SK-N-SH treated with all-trans-retinoic acid at 6 μM for 48 hours (cell line): ENCODE measurements at regions not wholly inside any gene's neighbourhood (a gene's known extent, or its start where the extent isn't known, plus 50 kb on each side); places are given as distances from the start of the nearest gene placed in this dataset.

Source experiments
- ATAC-seq: fragments of 200-7000 bp; cut with Tn5 transposase; 3 replicates; pipeline ENCODE4 v1.9.1; 2020; ENCODE audit warnings: mild to moderate bottlenecking, moderate library complexity
- ARNTL ChIP-seq: fragments of 450-650 bp; formaldehyde crosslinking; IDR thresholded peaks from 2 replicates; pipeline ENCODE4 v1.5.0; 2020; ENCODE audit warnings: low read depth, mild to moderate bottlenecking, moderate library complexity, borderline replicate concordance
- BACH2 ChIP-seq: fragments of 250-450 bp; sonication (Bioruptor Pico); IDR thresholded peaks from 2 replicates; pipeline ENCODE4 v1.9.0; 2021; ENCODE audit warnings: mild to moderate bottlenecking, borderline replicate concordance
- CSDC2 ChIP-seq: fragments of 250-450 bp; sonication (Bioruptor Pico); IDR thresholded peaks from 2 replicates; pipeline ENCODE4 v1.5.0; 2020; ENCODE audit warnings: mild to moderate bottlenecking, moderate library complexity
- ESRRG ChIP-seq: fragments of 250-450 bp; sonication (Bioruptor Pico); IDR thresholded peaks from 2 replicates; pipeline ENCODE4 v1.6.1; 2021; ENCODE audit warnings: mild to moderate bottlenecking
- ISL1 ChIP-seq: fragments of 250-450 bp; sonication (Bioruptor Pico); IDR thresholded peaks from 2 replicates; pipeline ENCODE4 v2.1.2; 2022; ENCODE audit warnings: mild to moderate bottlenecking, moderate library complexity
- OSR1 ChIP-seq: fragments of 250-450 bp; sonication (Bioruptor Pico); IDR thresholded peaks from 2 replicates; pipeline ENCODE4 v1.8.0; 2022; ENCODE audit warnings: moderate library complexity, mild to moderate bottlenecking, inconsistent platforms
- PPARA ChIP-seq: fragments of 250-450 bp; sonication (Bioruptor Pico); IDR thresholded peaks from 2 replicates; pipeline ENCODE4 v1.5.0; 2020; ENCODE audit warnings: mild to moderate bottlenecking, borderline replicate concordance
- RARB ChIP-seq: fragments of 250-450 bp; sonication (Bioruptor Pico); IDR thresholded peaks from 2 replicates; pipeline ENCODE4 v1.8.0; 2021; ENCODE audit warnings: mild to moderate bottlenecking, moderate library complexity
- SNAI2 ChIP-seq: fragments of 250-450 bp; sonication (Bioruptor Pico); IDR thresholded peaks from 2 replicates; pipeline ENCODE4 v1.5.0; 2020; ENCODE audit warnings: mild to moderate bottlenecking, moderate library complexity
- TCF4 ChIP-seq: fragments of 250-450 bp; sonication (Bioruptor Pico); IDR thresholded peaks from 2 replicates; pipeline ENCODE4 v1.8.0; 2021; ENCODE audit warnings: mild to moderate bottlenecking, moderate library complexity, borderline replicate concordance
- TOX ChIP-seq: fragments of 250-450 bp; sonication (Bioruptor Pico); IDR thresholded peaks from 2 replicates; pipeline ENCODE4 v1.8.0; 2021; ENCODE audit warnings: mild to moderate bottlenecking, moderate library complexity, borderline replicate concordance
- ZC3H10 ChIP-seq: fragments of 250-450 bp; sonication (Bioruptor Pico); IDR thresholded peaks from 2 replicates; pipeline ENCODE4 v1.5.1; 2021; ENCODE audit warnings: mild to moderate bottlenecking, moderate library complexity
- ZFP30 ChIP-seq: fragments of 450-650 bp; formaldehyde crosslinking; IDR thresholded peaks from 2 replicates; pipeline ENCODE4 v1.5.0; 2022; ENCODE audit warnings: mild to moderate bottlenecking, moderate library complexity
- ZNF565 ChIP-seq: fragments of 450-650 bp; formaldehyde crosslinking; conservative IDR thresholded peaks from 2 replicates; pipeline ENCODE4 v1.5.0; 2020; ENCODE audit warnings: low read depth, mild to moderate bottlenecking, moderate library complexity
- ZNF70 ChIP-seq: fragments of 450-650 bp; formaldehyde crosslinking; IDR thresholded peaks from 2 replicates; pipeline ENCODE4 v1.5.0; 2020; ENCODE audit warnings: mild to moderate bottlenecking, moderate library complexity
- ZNF8 ChIP-seq: fragments of 450-650 bp; formaldehyde crosslinking; IDR thresholded peaks from 2 replicates; pipeline ENCODE4 v1.5.0; 2020; ENCODE audit warnings: mild to moderate bottlenecking, moderate library complexity
- TF ChIP-seq, protein P1 (sequence below): fragments of 250-450 bp; sonication (Bioruptor Pico); IDR thresholded peaks from 2 replicates; pipeline ENCODE4 v1.5.1; 2021; ENCODE audit warnings: mild to moderate bottlenecking, moderate library complexity
- TF ChIP-seq, protein P2 (sequence below): fragments of 250-450 bp; sonication (Bioruptor Pico); IDR thresholded peaks from 2 replicates; pipeline ENCODE4 v1.8.0; 2021; ENCODE audit warnings: low read depth, mild to moderate bottlenecking, moderate library complexity, borderline replicate concordance
- TF ChIP-seq, protein P3 (sequence below): fragments of 250-450 bp; sonication (Bioruptor Pico); IDR thresholded peaks from 2 replicates; pipeline ENCODE4 v1.5.1; 2020; ENCODE audit warnings: low read depth, mild to moderate bottlenecking, moderate library complexity
- TF ChIP-seq, protein P4 (sequence below): fragments of 250-450 bp; sonication (Bioruptor Pico); IDR thresholded peaks from 2 replicates; pipeline ENCODE4 v1.8.0; 2020; ENCODE audit warnings: mild to moderate bottlenecking, moderate library complexity, borderline replicate concordance

DNA sequence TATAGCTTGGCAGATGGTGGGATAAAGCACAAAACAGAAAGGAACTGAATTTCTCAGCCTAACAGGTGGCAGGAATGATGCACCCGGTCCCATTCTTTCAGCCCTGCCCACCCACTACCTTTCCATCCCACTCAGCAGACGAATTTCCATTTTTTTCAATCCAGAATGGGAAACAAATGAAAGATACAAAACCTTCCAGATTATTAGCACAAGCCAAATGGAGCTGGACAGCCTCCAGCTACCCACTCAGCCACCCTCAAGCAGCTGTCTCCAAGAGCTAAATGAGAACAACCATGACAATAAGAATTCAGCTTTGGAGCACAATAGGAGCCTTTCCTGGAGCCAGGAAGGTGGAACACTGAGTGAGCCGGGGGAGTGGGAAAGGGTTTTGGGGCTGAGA lies 96.3 kb upstream of the ST6GALNAC5 start:
- ATAC-seq = no peak
- TF ChIP-seq CSDC2 = no peak
- TF ChIP-seq ISL1 (CRISPR knock-in tag) = peak; percentile 66

DNA sequence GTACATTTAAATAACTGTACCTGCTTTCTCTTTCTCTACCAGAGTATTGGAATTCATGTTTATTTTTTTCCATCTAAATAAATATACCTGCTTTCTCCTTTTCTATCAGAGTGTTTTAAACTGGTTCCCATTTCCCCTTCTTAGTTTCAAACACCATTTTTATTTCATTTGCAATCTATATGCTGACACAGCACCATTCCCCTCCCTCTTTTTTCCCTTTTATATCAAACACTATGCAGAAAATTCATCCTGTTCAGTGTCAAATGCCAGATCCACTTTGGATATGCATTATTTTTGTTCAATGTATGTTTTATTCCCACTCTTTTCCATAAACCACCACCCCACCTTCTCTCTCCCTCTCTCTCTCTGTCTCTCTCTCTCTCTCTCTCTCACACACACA lies 85.8 kb upstream of the ST6GALNAC5 start:
- no peak for ATAC-seq
- TF ChIP-seq, protein P1, sequence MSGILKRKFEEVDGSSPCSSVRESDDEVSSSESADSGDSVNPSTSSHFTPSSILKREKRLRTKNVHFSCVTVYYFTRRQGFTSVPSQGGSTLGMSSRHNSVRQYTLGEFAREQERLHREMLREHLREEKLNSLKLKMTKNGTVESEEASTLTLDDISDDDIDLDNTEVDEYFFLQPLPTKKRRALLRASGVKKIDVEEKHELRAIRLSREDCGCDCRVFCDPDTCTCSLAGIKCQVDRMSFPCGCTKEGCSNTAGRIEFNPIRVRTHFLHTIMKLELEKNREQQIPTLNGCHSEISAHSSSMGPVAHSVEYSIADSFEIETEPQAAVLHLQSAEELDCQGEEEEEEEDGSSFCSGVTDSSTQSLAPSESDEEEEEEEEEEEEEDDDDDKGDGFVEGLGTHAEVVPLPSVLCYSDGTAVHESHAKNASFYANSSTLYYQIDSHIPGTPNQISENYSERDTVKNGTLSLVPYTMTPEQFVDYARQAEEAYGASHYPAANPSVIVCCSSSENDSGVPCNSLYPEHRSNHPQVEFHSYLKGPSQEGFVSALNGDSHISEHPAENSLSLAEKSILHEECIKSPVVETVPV = no peak
- TF ChIP-seq, protein P2, sequence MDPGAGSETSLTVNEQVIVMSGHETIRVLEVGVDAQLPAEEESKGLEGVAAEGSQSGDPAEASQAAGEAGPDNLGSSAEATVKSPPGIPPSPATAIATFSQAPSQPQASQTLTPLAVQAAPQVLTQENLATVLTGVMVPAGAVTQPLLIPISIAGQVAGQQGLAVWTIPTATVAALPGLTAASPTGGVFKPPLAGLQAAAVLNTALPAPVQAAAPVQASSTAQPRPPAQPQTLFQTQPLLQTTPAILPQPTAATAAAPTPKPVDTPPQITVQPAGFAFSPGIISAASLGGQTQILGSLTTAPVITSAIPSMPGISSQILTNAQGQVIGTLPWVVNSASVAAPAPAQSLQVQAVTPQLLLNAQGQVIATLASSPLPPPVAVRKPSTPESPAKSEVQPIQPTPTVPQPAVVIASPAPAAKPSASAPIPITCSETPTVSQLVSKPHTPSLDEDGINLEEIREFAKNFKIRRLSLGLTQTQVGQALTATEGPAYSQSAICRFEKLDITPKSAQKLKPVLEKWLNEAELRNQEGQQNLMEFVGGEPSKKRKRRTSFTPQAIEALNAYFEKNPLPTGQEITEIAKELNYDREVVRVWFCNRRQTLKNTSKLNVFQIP (CRISPR knock-in tag) = no peak
- TF ChIP-seq, protein P3, sequence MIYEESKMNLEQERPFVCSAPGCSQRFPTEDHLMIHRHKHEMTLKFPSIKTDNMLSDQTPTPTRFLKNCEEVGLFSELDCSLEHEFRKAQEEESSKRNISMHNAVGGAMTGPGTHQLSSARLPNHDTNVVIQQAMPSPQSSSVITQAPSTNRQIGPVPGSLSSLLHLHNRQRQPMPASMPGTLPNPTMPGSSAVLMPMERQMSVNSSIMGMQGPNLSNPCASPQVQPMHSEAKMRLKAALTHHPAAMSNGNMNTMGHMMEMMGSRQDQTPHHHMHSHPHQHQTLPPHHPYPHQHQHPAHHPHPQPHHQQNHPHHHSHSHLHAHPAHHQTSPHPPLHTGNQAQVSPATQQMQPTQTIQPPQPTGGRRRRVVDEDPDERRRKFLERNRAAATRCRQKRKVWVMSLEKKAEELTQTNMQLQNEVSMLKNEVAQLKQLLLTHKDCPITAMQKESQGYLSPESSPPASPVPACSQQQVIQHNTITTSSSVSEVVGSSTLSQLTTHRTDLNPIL (CRISPR knock-in tag) = no peak
- TF ChIP-seq ZNF70 (CRISPR knock-in tag) = no peak
- TF ChIP-seq ZNF565 = no peak
- no peak for TF ChIP-seq TCF4 (CRISPR knock-in tag)
- no peak for TF ChIP-seq RARB (CRISPR knock-in tag)
- TF ChIP-seq PPARA (CRISPR knock-in tag) = no peak
- TF ChIP-seq CSDC2 = no peak
- TF ChIP-seq BACH2 (CRISPR knock-in tag) = no peak
- no peak for TF ChIP-seq SNAI2 (CRISPR knock-in tag)
- TF ChIP-seq ZNF8 (CRISPR knock-in tag) = no peak
- no peak for TF ChIP-seq OSR1 (CRISPR knock-in tag)
- no peak for TF ChIP-seq TOX (CRISPR knock-in tag)

DNA sequence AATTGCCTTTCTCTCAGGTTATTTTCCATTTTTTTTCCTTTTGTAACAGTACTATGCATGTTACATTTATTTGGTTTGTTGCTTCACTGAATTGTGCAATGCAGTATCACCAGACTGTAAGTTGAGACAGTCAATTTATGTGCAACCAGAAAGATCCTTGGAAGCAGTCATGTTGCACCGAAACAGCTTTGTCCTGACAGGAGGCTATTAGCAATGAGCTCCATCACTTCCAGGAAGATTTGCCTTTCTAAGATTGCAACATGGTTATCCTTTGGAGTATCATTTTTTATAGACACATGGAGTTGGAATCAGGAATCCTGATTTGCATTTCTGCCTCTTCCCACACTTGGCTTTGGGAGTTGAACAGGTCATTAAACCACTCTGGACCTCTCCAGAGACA lies 84.5 kb upstream of the ST6GALNAC5 start:
- no peak for ATAC-seq
- TF ChIP-seq CSDC2 (no peak), TOX (CRISPR knock-in tag) (no peak), ESRRG (CRISPR knock-in tag) (no peak), BACH2 (CRISPR knock-in tag) (no peak), ISL1 (CRISPR knock-in tag) (no peak), ZNF70 (CRISPR knock-in tag) (no peak), ZNF565 (no peak), OSR1 (CRISPR knock-in tag) (no peak), ZNF8 (CRISPR knock-in tag) (no peak), RARB (CRISPR knock-in tag) (no peak), ZFP30 (CRISPR knock-in tag) (no peak), ARNTL (no peak), ZC3H10 (CRISPR knock-in tag) (no peak), TCF4 (CRISPR knock-in tag) (no peak)
- TF ChIP-seq, protein P4, sequence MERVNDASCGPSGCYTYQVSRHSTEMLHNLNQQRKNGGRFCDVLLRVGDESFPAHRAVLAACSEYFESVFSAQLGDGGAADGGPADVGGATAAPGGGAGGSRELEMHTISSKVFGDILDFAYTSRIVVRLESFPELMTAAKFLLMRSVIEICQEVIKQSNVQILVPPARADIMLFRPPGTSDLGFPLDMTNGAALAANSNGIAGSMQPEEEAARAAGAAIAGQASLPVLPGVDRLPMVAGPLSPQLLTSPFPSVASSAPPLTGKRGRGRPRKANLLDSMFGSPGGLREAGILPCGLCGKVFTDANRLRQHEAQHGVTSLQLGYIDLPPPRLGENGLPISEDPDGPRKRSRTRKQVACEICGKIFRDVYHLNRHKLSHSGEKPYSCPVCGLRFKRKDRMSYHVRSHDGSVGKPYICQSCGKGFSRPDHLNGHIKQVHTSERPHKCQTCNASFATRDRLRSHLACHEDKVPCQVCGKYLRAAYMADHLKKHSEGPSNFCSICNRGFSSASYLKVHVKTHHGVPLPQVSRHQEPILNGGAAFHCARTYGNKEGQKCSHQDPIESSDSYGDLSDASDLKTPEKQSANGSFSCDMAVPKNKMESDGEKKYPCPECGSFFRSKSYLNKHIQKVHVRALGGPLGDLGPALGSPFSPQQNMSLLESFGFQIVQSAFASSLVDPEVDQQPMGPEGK (CRISPR knock-in tag) = no peak
- TF ChIP-seq, protein P2 (CRISPR knock-in tag) = no peak
- TF ChIP-seq, protein P1 = no peak
